HG02938 (cell line): ENCODE measurements at regions not wholly inside any gene's neighbourhood (a gene's known extent, or its start where the extent isn't known, plus 50 kb on each side); places are given as distances from the start of the nearest gene placed in this dataset.

Source experiments
- ATAC-seq: cut with Tn5 transposase; IDR thresholded peaks from one replicate; pipeline ENCODE4 v1.9.1; 2021; ENCODE audit warnings: mild to moderate bottlenecking, moderate library complexity; ENCODE audit not compliant: unreplicated experiment

GRCh38 chr4:20351360-20352162 lies 99.9 kb downstream of the SLIT2 start:
- no peak for ATAC-seq

- ATAC-seq: no peak
Observed at GRCh38 chr4:20352163-20352431, 100.4 kb downstream of the SLIT2 start.

- ATAC-seq: no peak
Observed at GRCh38 chr4:20353646-20354045, 101.9 kb downstream of the SLIT2 start.

GRCh38 chr4:20354120-20354519 lies 102.4 kb downstream of the SLIT2 start:
- ATAC-seq: no peak

GRCh38 chr4:20356565-20356964 lies 104.9 kb downstream of the SLIT2 start:
- ATAC-seq: no peak

GRCh38 chr4:20358110-20358509 lies 106.4 kb downstream of the SLIT2 start:
- no peak for ATAC-seq

- ATAC-seq: peak; percentile 74
Observed at GRCh38 chr4:20359692-20360091, 108.0 kb downstream of the SLIT2 start.

- ATAC-seq: no peak
Observed at GRCh38 chr4:20362148-20362547, 110.4 kb downstream of the SLIT2 start.

- ATAC-seq: no peak
Observed at GRCh38 chr4:20364969-20365368, 113.3 kb downstream of the SLIT2 start.

GRCh38 chr4:20367446-20367845 lies 115.7 kb downstream of the SLIT2 start:
- no peak for ATAC-seq

GRCh38 chr4:20368926-20369325 lies 117.2 kb downstream of the SLIT2 start:
- ATAC-seq: no peak

- no peak for ATAC-seq
Observed at GRCh38 chr4:20370274-20370673, 118.6 kb downstream of the SLIT2 start.

GRCh38 chr4:20376070-20376469 lies 124.4 kb downstream of the SLIT2 start:
- no peak for ATAC-seq

GRCh38 chr4:20378181-20378580 lies 126.5 kb downstream of the SLIT2 start:
- ATAC-seq: no peak

- no peak for ATAC-seq
Observed at GRCh38 chr4:20381005-20381404, 129.3 kb downstream of the SLIT2 start.

- no peak for ATAC-seq
Observed at GRCh38 chr4:20383283-20383682, 131.6 kb downstream of the SLIT2 start.

- no peak for ATAC-seq
Observed at GRCh38 chr4:20383969-20384368, 132.3 kb downstream of the SLIT2 start.

- ATAC-seq: no peak
Observed at GRCh38 chr4:20384456-20384855, 132.8 kb downstream of the SLIT2 start.

GRCh38 chr4:20386001-20386740 lies 134.5 kb downstream of the SLIT2 start:
- ATAC-seq: no peak

- ATAC-seq: no peak
Observed at GRCh38 chr4:20386906-20387305, 135.2 kb downstream of the SLIT2 start.

- no peak for ATAC-seq
Observed at GRCh38 chr4:20391198-20391597, 139.5 kb downstream of the SLIT2 start.

GRCh38 chr4:20391912-20392311 lies 140.2 kb downstream of the SLIT2 start:
- ATAC-seq: no peak
